Cardiac fibroblast (primary cell): ENCODE measurements at regions not wholly inside any gene's neighbourhood (a gene's known extent, or its start where the extent isn't known, plus 50 kb on each side); places are given as distances from the start of the nearest gene placed in this dataset.

Experiments
- DNase-seq, 2 donors: peaks; one replicate each; pipeline versions ENCODE4 v3.0.0 to v3.0.0-alpha.2; 2010; ENCODE audit warnings: low read depth in 2 of 2
- H3K4me3 ChIP-seq, 2 donors: replicated peaks in 1 of 2; 1 replicate in 1 of 2; 2 replicates in 1 of 2; pipeline ENCODE4 v1.5.1; 2011; ENCODE audit warnings: low read depth in 2 of 2, low read length in 2 of 2, mild to moderate bottlenecking in 2 of 2, moderate library complexity in 1 of 2
- CTCF ChIP-seq: IDR thresholded peaks from one replicate; pipeline ENCODE4 v1.5.1; 2011; ENCODE audit warnings: low read depth, mild to moderate bottlenecking, low read length, inconsistent platforms

- H3K4me3 ChIP-seq: no peak overlapping the region
- peak in 1 of 2 donors; percentile 10 for DNase-seq
- TF ChIP-seq CTCF: no peak
These were observed 263.2 kb downstream of the SS18 start for GRCh38 chr18:25827228-25827627.

- no peak overlapping the region for H3K4me3 ChIP-seq
- no peak for TF ChIP-seq CTCF
- DNase-seq: no peak
These were observed 263.6 kb downstream of the SS18 start for GRCh38 chr18:25826823-25827222.

GRCh38 chr18:25825979-25826776 lies 264.2 kb downstream of the SS18 start:
- no peak overlapping the region for H3K4me3 ChIP-seq
- no peak for TF ChIP-seq CTCF
- no peak for DNase-seq

GRCh38 chr18:25825056-25825455 lies 265.4 kb downstream of the SS18 start:
- no peak for TF ChIP-seq CTCF
- no peak overlapping the region for H3K4me3 ChIP-seq
- DNase-seq: no peak

GRCh38 chr18:25819746-25820363 lies 270.6 kb downstream of the SS18 start:
- TF ChIP-seq CTCF: no peak
- H3K4me3 ChIP-seq: no peak overlapping the region
- no peak for DNase-seq

- H3K4me3 ChIP-seq: no peak overlapping the region
- no peak for TF ChIP-seq CTCF
- no peak for DNase-seq
These were observed 271.9 kb downstream of the SS18 start for GRCh38 chr18:25818505-25818904.
